AG09309 (cell line): ENCODE measurements at regions not wholly inside any gene's neighbourhood (a gene's known extent, or its start where the extent isn't known, plus 50 kb on each side); places are given as distances from the start of the nearest gene placed in this dataset.
A peak's percentile ranks its signal among the peaks of the same experiment; 100 is the strongest.

Experiments
- DNase-seq: peaks from one replicate; pipeline ENCODE4 v3.0.0-alpha.2; 2010; ENCODE audit warnings: low read depth
- H3K4me3 ChIP-seq: 2 replicates; pipeline ENCODE4 v1.5.1; 2011; ENCODE audit warnings: mild to moderate bottlenecking, low read depth, low read length, moderate library complexity; ENCODE audit not compliant: control insufficient read depth
- TF ChIP-seq, protein P1 (sequence below): IDR thresholded peaks from 2 replicates; pipeline ENCODE4 v1.5.1; 2011; ENCODE audit warnings: mild to moderate bottlenecking, low read depth, low read length, inconsistent platforms; ENCODE audit not compliant: insufficient read depth, control insufficient read depth; ENCODE audit errors: missing control alignments

DNA sequence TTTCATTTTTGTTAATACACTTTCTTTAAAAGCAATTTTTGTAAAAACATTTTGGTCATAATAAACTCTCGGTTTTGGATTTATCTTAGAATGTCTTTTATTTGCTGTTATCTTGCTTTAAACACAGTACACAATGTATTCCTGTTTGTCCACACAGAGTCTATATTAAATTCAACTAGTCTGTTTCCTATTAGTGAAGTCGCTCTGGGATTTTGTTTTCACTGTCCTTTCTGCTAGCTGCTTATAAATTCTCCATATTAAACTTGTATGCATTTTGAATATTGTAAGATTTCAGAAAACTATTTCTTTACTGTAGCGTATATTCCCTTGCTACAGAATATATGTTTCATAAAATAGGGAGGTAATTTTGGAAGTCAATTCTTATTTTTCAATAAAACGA, 630.2 kb downstream of the HDGFL1 start:
- no peak overlapping the region for H3K4me3 ChIP-seq
- no peak for DNase-seq
- TF ChIP-seq, protein P1, sequence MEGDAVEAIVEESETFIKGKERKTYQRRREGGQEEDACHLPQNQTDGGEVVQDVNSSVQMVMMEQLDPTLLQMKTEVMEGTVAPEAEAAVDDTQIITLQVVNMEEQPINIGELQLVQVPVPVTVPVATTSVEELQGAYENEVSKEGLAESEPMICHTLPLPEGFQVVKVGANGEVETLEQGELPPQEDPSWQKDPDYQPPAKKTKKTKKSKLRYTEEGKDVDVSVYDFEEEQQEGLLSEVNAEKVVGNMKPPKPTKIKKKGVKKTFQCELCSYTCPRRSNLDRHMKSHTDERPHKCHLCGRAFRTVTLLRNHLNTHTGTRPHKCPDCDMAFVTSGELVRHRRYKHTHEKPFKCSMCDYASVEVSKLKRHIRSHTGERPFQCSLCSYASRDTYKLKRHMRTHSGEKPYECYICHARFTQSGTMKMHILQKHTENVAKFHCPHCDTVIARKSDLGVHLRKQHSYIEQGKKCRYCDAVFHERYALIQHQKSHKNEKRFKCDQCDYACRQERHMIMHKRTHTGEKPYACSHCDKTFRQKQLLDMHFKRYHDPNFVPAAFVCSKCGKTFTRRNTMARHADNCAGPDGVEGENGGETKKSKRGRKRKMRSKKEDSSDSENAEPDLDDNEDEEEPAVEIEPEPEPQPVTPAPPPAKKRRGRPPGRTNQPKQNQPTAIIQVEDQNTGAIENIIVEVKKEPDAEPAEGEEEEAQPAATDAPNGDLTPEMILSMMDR = no peak

DNA sequence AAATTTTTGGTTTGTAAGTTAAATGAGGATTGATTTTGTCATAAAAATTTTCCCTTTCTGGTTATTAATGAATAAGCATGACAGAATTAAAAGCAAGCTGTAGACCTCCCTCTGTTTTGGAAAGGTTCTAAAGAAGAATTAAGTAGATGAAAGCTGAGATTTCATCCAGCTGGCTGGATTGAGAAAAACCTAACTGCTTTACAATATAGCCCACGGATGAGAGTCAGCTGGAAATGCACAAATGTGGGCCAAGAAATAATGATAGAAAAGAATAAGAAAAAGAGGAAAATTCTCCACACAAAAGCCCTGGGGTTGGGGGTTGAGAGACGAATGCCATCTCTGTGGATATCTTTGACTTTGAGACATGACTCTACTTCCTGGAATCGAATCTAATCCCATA, 631.6 kb downstream of the HDGFL1 start:
- no peak overlapping the region for H3K4me3 ChIP-seq
- no peak for DNase-seq
- TF ChIP-seq, protein P1 = no peak

GRCh38 chr6:23202207-23202606, 632.8 kb downstream of the HDGFL1 start:
- TF ChIP-seq, protein P1 = no peak
- no peak overlapping the region for H3K4me3 ChIP-seq
- DNase-seq = no peak

DNA sequence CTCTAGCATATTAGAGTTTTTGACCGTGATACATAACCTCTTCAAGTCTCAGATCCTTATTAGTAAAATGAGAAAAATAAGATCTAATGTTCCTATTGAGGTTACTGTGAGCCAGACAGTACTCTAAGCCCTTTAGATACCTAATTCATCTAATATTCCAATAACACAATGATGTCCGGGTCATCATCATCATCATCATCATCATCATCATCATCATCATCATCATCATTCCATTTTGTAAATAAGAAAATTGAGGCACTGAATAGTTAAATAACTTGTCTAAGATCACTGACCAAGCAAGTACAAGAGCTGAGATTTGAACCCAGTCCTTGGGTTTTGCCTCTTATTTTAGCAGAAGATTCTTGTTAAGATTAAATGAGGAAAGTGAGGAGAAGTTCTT, 643.0 kb downstream of the HDGFL1 start:
- no peak overlapping the region for H3K4me3 ChIP-seq
- DNase-seq = no peak
- TF ChIP-seq, protein P1 = no peak

- TF ChIP-seq, protein P1 = no peak
- peak; percentile 21 for DNase-seq
- no peak overlapping the region for H3K4me3 ChIP-seq
Observed at GRCh38 chr6:23213193-23213592, 643.8 kb downstream of the HDGFL1 start.

GRCh38 chr6:23213651-23214050, 644.3 kb downstream of the HDGFL1 start:
- TF ChIP-seq, protein P1 = no peak
- no peak overlapping the region for H3K4me3 ChIP-seq
- DNase-seq = no peak

- DNase-seq = no peak
- TF ChIP-seq, protein P1 = no peak
- H3K4me3 ChIP-seq = no peak overlapping the region
Observed at GRCh38 chr6:23218751-23219150, 649.4 kb downstream of the HDGFL1 start.
